Sigmoid colon (tissue), 6 donors: ENCODE measurements at regions not wholly inside any gene's neighbourhood (a gene's known extent, or its start where the extent isn't known, plus 50 kb on each side); places are given as distances from the start of the nearest gene placed in this dataset.

Experiments
- DNase-seq: peaks from one replicate; pipeline ENCODE4 v3.0.0-alpha.2; 2019
- H3K27ac ChIP-seq, 4 donors: fragments of 200-600 bp; sonication (generic); one replicate each; pipeline ENCODE4 v1.5.1; 2016 to 2019; ENCODE audit warnings: mild to moderate bottlenecking in 1 of 4
- H3K27me3 ChIP-seq, 3 donors: fragments of 200-600 bp; sonication (generic); one replicate each; pipeline ENCODE4 v1.5.1; 2019; ENCODE audit warnings: mild to moderate bottlenecking in 1 of 3
- H3K36me3 ChIP-seq, 4 donors: fragments of 200-600 bp; sonication (generic); one replicate each; pipeline ENCODE4 v1.5.1; 2016 to 2019
- H3K4me1 ChIP-seq, 4 donors: fragments of 200-600 bp; sonication (generic); one replicate each; pipeline ENCODE4 v1.5.1; 2017 to 2019
- H3K4me3 ChIP-seq, 4 donors: fragments of 200-600 bp; sonication (generic); one replicate each; pipeline ENCODE4 v1.5.1; 2017 to 2019; ENCODE audit warnings: mild to moderate bottlenecking in 2 of 4, moderate library complexity in 1 of 4
- H3K9me3 ChIP-seq, 4 donors: fragments of 200-600 bp in 3 of 4; sonication (generic) in 3 of 4; one replicate each; pipeline versions ENCODE4 v1.5.1 to v1.6.1; 2013 to 2019
- CTCF ChIP-seq, 4 experiments: fragments of 450-650 bp in 3 of 4; fragments of 200-600 bp in 1 of 4; IDR thresholded peaks; one replicate each; pipeline ENCODE4 v1.5.1; 2016 to 2019; ENCODE audit warnings: antibody characterized with exemption in 4 of 4, mild to moderate bottlenecking in 3 of 4, moderate library complexity in 2 of 4
- EP300 ChIP-seq, 4 donors: sonication (generic); formaldehyde crosslinking; IDR thresholded peaks; one replicate each; pipeline ENCODE4 v1.6.1; 2017; ENCODE audit warnings: antibody characterized with exemption in 4 of 4
- POLR2A ChIP-seq, 2 donors: fragments of 450-650 bp; IDR thresholded peaks; one replicate each; pipeline ENCODE4 v1.6.1; 2016; ENCODE audit warnings: antibody characterized with exemption in 2 of 2, mild to moderate bottlenecking in 2 of 2, moderate library complexity in 2 of 2
- POLR2AphosphoS5 ChIP-seq, 4 donors: sonication (generic); formaldehyde crosslinking; IDR thresholded peaks; one replicate each; pipeline ENCODE4 v1.6.1; 2017; ENCODE audit warnings: antibody characterized with exemption in 4 of 4
- WGBS, 2 donors: extraction: QIAGEN DNeasy Blood & Tissue Kit; methylation state at CpG; one replicate each; pipeline ENCODE4 v1.1.7; 2013; 5-methylcytosine and 5-hydroxymethylcytosine counted together
- intact Hi-C: fragments of 100-400 bp; cut with DNase I; formaldehyde crosslinking; loops from one replicate; pipeline ENCODE4 v1.15.1; 2023
- small RNA-seq, 3 donors: library from RNA; depleted of rRNA; stranded (forward); fragments of <200 nt; gene quantifications; one replicate each; pipeline ENCODE3, GENCODE V24; 2016
- donor health status: healthy with polysubstance abuse.
- donor health status: healthy.

DNA sequence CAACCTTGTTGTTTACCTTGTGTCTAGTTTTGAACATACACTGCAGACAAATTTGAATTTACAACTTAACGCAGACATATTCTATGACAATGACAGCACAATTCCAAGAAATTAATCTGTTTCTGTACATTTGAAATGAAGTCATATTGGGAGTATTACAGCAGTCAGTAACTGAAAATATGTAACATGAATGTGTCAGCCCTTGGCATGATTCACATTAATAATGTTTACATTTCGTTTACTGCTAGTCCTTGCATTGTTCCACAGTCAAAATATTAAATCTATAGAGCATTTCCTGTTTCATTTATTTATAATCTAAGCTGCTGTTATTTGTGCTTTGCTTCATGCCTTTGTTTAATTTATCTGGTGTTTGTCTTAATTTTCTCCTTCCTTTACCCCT, 80.4 kb downstream of the NOC3L start:
- H3K4me3 ChIP-seq = no peak overlapping the region
- 78 to 81% methylated on average over 2 of the region's 2 CpGs for WGBS, 2 donors
- no peaks in the 10 kb centered on the region for H3K9me3 ChIP-seq
- H3K4me1 ChIP-seq = peaks cover 0 to 15% (median 5%) of the 10 kb centered on the region in 4 donors
- peaks cover 0 to 11% (median 0%) of the 10 kb centered on the region in 4 donors for H3K36me3 ChIP-seq
- no peak overlapping the region for H3K27ac ChIP-seq
- no peaks in the 10 kb centered on the region for H3K27me3 ChIP-seq
- DNase-seq = no peak
- intact Hi-C loops = loop anchor here (5.0 kb wide), 1 partner anchor 160 kb away; no protein-coding TSS in a partner anchor
- TF ChIP-seq EP300 (IDR thresholded peaks at IDR 0.05) = no peak
- no peak for TF ChIP-seq CTCF (IDR thresholded peaks at IDR 0.05)
- no peak for TF ChIP-seq POLR2A (IDR thresholded peaks at IDR 0.05)
- no peak for TF ChIP-seq POLR2AphosphoS5 (IDR thresholded peaks at IDR 0.05)

Small RNA genes in the stretch of these regions (small RNA-seq; reads per million reads assigned to genes)
- gene RNU6-657P = 0 reads per million in 3 donors
